Stimulated activated CD4-positive, alpha-beta T cell treated with anti-CD3 and anti-CD28 coated beads, TNF-alpha, amount 100 ng/mL, for 48 hours (primary cell): ENCODE measurements at regions not wholly inside any gene's neighbourhood (a gene's known extent, or its start where the extent isn't known, plus 50 kb on each side); places are given as distances from the start of the nearest gene placed in this dataset.
"Not testable (repeated sequence)": the region's sequence is repeated elsewhere in the genome, so short reads cannot be mapped to it uniquely, and the experiment has no call there.

Experiments used
- DNase-seq, 3 donors: peaks; one replicate each; pipeline ENCODE4 v3.0.0-alpha.2; 2020; ENCODE audit warnings: low read depth in 3 of 3

DNA sequence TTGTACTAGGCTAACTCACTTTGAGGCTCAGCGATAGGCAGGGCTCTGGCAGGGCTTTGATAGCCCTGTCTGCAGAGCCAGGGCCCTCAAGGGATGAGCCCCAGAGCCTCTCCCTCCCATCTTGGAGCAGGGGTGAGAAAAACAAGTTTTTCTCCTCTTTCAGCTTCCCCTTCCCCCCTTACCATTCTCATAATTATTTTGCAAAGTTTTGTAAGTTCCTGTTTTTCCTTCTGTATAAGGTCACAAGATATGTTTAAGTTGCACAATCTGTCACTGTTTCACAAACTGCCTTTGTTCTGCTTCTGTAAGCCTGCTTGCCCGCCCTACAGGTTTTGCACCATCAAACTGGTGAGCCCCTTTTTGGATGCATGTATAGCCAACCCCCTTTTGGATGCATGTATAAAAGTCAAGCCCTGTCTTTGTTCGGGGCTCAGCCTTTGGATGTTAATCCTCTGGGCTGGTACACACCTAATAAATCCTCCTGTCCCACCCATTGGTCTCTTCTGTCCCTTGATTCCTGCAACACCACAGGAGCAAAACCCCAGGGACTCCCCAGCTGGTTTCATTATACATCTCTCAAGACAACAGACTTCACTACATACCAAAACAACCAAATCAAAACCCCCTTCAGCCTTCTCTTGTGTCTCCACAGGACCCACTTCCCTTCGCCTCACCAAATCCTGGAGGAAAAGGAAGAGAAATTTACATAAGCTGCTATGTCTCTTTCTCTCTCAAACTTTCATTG lies 52.5 kb upstream of the RESF1 start:
- DNase-seq: no peak

DNA sequence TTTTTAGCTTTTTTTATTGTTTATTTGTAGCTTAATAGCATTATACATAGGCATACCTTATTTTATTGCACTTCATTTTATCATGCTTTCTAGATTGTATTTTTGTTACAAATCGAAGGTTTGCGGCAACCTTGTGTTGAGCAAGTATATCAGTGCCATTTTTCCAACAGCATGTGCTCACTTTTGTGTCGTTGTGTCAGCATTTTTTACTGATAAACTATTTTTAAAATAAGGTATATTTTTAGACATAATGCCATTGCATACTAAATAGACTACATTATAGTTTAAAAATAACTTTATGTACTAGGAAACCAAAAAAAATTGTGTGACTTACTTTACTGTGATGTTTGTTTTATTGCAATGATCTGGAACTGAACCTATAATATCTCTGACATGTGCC lies 56.2 kb upstream of the RESF1 start:
- no peak for DNase-seq

DNA sequence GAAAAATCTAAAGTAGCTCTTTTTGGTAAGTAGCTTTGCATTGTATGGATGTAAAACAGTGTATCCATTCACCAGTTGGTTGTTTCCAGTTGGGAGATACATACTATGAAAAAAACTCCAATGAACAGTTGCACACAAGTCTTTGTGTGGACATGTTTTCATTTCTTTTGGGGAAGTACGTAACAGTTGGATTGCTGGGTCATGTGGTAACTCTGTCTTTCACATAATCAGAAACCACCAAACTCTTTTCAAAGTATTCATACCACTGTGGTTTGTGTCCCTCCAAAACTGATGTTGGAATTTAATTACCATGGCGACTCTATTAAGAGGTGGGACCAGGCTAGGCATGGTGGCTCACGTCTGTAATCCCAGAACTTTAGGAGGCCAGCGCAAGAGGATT lies 58.9 kb upstream of the RESF1 start:
- DNase-seq: no peak

DNA sequence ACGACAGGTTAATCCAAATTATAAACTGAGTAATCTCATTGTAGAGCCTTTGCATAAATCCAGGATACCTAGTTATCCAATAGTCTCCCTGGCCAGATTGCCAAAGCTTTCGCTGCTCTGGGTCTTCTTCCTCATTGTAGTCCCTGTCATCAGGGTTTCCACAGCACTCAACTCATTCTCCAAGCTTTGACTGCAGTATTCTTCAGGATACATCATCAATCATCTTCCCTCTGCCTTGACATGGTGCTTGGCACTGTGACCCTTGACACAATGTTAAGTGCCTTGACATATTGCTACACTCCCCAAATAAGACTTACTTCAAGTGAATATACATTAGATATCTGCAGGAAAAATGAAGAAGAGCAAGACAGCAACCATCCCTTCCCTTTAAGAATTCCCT lies 60.1 kb upstream of the RESF1 start:
- DNase-seq: no peak

DNA sequence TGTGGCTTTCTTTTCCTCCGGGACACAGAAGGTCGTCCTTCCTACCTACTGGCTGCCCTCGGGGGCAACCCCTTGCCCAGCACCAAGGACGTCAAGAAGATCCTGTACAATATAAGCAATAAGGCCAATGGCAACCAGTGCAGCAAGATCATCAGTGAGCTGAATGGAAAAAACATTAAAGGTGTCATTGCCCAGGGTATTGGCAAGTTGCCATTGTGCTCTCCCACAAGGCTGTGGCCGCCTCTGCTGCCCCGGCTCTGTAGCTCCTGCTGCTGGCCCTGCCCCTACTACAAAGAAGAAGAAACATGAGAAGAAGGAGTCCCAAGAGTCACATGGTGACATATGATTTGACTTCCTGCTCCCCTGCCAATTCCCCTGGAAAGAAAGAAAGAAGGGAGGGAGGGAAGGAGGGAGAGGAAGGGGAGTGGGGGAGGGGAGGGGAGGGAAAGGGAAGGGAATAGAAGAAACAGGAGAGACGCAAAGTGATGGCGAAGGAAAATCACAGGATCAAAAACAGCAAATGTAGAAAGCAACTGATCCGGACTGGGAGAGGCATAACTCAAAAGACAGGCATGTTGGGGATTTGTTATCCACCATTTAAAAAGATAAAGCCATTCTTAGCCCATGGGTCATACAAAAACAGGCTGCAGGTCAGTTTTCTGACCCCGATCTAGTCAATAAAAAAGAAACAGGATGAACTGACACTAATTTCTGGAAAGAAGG lies 61.3 kb upstream of the RESF1 start:
- DNase-seq: no peak

DNA sequence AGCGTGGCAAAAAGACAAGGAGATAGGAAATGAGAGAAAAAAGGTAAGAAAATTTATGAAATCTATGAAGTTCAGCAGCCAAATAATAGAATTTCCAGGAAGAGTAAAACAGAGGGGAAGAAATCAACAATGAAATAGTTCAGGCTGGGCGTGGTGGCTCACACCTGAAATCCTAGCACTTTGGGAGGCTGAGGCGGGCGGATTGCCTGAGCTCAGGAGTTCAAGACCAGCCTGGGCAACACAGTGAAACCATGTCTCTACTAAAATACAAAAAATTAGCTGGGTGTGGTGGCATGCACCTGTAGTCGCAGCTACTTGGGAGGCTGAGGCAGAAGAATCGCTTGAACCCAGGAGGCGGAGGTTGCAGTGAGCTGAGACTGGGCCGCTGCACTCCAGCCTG lies 62.1 kb upstream of the RESF1 start:
- not testable (repeated sequence) for DNase-seq

DNA sequence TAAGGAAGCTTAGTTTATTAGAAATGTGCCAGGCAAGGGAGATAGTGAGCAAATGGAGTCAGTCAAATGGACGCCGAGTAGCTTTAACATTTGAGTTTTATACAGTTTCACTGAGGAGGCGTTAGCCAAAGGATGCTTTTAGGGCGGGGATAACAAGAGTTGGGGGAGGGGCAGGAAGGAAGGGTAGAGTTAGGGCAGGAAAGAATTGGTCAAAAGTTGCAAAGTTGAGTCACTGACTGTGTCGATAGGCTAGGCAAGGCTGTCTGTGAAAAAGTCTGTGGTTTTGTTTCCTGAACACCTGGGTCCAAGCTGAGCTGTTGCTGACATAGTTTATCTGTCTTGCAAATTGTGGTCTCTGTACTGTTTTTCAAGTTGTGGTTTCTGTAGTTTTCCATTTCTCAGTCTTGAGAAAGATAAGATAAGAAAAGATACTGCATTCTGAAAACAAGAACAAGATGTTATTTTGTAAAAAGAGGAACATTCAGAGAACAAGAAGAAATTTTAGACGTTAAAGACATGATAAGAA lies 62.6 kb upstream of the RESF1 start:
- peak; percentile 72 to 89 (median 80) for DNase-seq

DNA sequence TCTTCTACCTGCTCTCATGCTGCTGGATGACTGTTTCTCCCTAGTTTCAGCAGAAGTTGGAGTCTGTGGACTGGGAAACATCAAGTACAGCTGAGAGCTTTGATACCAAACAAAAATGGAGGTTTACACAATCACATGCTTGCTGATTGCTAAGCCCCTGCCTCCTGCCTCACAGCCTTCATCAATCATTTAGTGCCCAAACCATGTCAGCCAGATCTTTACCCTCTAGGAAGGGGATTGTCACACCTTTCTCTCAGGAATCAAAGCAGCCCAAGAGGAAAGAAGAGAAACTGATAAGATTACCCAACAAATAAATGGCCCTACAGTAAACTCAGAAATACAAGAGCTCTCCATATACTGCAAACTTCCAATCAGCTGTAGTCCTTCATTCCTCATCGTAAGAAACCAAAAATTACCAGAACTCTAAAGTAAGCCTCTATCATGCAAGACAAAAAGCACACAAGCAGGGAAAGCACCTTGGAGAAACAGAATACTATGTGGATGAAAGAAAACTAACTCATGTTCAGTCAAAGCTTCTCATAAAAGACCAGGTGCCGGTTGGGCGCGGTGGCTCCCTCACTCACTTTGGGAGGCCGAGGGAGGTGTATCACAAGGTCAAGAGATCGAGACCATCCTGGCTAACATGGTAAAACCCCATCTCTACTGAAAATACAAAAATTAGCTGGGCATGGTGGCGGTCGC lies 63.6 kb upstream of the RESF1 start:
- no peak for DNase-seq

DNA sequence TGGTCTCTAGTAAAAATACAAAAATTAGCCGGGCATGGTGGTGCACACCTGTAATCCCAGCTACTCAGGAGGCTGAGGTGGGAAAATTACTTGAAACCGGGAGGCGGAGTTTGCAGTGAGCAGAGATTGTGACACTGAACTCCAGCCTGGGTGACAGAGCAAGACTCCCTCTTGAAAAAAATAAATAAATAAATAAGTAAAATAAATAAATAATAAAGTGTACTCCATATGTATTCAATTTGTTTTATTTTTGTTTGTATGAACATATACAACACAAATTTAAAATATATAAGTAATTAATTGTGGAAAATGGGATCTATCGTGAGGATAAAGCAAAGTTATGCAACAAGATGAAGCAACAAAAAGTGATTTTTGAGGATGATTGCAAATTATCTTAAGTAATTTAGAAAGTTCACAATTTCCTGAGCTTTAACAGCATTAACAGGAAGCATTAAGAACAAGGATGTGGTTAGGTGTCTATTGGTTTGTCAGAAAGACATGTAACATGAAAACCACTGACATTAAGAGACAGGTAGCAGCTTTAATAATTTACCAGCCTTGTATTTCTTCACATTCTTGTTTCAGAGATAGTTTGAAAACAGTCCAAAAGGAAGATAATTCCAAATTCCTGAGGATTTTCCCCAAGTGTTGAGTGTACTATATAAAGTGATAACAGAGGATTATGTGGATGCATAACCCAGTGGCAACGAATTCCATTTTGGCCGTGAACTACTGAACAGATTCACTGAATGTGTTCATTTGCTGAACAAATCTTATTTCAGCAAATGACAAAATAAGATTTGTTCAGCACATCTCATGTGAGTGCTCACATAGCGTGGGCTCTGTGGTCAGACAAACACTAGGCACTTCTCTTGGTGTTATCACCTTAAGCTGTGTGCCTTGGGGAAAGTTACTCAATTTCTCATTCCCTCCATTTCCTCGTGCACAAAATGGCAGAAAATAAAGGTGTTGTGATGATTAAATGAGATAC lies 68.6 kb upstream of the RESF1 start:
- DNase-seq: no peak

DNA sequence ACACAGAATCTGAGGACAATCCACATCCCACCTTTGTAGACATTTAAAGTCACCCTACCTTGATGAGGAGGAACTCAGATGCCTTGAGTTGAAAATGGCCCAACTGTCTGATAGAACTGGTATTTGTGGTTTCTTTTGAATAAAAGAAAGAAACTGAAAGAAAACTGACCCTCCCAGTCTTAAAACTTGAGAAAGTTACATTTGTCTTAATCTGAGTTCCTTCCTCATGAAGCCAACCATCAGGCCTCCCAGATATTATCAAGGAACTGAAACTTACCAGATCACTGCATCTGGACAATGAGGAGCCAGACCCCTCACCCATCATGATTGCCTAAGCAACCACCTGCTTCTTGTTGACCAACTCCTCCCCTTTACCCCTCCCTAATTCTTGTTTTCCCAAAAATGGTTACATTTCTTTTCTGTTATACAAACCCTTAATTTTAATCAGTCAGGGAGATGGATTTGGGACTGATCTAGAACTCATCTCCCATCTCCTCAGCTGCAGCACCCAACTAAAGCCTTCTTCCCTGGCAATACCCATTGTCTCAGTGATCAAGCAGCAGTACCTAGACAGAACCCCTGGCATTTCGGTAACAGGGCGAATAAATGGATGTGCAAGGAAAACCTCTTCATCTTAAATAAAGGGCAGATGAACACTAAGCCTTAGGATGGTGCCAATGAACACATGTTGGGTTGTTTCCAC lies 72.0 kb upstream of the RESF1 start:
- no peak for DNase-seq

DNA sequence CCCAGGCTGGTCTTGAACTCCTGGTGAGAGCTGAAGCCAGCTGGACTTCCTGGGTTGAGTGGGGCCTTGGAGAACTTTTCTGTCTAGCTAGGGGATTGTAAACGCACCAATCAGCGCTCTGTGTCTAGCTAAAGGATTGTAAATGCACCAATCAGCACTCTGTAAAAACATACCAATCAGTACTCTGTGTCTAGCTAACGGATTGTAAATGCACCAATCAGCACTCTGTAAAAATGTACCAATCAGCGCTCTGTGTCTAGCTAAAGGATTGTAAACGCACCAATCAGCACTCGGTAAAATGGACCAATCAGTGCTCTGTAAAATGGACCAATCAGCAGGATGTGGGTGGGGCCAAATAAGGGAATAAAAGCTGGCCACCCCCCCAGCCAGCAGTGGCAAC lies 76.5 kb upstream of the RESF1 start:
- DNase-seq: not testable (repeated sequence)

DNA sequence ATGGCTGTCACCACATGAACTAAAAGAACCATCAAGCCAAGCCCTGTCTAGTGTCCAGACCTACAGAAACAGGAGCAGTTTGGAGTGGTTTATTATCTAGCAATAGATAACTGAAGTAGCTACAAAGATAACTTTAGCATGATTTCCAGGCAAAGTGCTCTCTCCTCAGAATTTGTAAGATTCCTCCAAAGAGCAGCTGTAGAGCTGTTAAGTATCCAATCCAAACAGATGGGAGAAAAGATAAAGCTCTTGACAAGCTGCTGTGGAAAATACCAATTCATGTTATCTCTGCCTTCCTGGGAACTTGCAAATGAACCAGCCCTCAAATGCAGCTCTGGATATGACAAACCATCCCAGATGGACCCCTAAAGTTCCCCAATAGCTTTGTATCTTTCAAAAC lies 78.9 kb upstream of the RESF1 start:
- DNase-seq: no peak

DNA sequence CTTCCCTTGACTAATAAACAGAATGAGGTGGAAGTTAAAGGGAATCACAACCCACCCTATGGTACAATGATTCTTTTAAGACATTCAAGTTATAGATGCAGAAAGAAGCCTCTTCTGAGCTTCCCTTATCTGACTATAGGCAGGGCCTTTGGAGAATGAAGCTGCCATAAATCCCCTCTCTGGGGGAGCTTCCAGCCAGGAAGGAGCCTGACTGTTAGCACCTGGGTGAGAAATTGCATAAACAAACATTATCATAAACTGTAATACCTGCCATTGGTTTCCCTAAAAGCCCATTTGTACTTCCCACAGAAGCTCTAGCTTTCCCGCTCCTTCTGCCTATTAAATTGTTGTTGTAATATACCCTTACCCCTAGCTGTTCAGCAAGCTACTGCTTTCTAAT lies 81.3 kb upstream of the RESF1 start:
- no peak for DNase-seq

DNA sequence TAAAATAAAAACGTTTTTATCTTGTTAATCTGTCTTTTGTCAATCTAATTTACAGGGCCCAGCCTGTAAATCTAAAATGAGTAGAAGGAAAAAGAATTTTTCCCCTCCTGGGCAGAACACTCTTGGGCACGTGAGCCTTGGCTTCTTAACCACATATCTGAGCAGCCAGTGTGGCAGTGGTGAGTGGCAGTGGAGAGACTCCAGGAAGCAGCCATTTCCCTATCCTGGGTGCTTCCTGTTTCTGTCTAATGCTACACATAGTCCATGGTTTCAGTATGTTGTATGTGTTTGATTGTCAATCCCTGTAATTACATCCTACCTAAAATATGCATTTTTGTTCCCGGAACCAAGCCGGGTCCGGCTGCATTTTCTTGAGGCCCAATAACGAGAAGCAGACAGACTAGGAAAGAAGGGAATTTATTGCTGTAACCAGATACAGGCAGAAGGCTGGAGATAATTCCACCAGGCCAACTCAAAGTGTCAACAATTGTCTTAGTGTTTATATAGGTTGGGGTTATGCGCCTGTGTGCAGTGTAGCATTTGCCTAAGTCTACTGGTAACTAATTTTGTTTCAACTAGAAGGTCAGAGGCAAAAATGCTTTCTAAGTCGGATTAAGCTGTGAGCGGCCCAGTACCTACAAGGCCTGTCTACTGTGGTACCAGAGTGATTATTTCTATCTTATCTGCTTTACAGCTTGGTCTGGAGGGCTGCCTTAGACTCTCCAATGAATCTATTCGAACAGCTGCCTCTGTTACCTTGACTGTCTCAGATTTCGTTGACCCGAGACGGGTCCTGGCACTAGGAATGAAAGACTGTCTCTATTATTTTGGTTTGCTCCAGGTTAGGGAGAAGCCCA lies 82.4 kb upstream of the RESF1 start:
- no peak for DNase-seq

DNA sequence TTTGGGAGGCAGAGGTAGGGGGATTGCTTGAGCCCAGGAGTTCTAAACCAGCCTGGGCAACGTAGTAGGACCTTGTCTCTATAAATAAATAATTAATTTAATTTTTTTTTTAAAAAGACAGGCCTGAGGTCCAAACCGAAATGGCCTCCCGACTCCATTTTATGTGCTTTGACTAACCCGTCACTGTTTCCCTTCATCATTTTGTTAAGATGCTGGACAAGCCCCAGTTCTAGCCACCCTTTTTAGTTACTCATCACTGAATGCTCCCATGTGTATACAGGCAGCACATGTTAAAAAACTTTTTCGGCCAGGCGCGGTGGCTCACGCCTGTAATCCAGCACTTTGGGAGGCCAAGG lies 83.6 kb upstream of the RESF1 start:
- no peak for DNase-seq

DNA sequence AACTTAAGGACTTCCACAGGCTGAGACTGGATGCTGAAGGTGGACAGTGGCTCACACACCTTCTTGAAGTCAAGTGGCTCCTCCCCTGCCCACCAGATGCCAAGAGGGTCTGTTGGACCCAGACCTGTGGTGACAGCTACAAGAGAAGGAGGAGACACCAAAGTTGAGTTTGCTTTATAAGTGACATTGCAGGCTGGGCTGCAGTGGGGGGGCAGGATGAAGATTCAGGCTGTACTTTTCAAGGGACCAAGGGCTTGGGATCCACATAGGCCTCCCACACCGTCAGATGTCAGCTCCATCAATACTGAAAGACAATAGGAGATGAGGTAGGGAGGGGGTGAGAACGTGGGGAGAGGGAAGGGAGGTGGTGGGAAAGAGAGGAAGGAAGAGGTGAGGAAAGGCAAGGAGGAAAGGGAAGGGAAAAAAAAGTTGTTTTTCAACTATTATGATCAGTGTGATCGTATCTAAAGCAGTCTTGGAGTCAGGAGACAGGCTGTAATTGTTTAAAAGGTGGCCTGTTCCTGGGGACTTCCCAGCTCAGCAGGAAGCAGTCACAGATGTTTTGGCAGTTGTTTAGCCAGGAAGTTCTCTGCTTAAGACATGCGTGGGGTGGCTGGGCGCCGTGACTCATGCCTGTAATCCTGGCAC lies 84.1 kb upstream of the RESF1 start:
- peak; percentile 36 to 59 (median 49) for DNase-seq

DNA sequence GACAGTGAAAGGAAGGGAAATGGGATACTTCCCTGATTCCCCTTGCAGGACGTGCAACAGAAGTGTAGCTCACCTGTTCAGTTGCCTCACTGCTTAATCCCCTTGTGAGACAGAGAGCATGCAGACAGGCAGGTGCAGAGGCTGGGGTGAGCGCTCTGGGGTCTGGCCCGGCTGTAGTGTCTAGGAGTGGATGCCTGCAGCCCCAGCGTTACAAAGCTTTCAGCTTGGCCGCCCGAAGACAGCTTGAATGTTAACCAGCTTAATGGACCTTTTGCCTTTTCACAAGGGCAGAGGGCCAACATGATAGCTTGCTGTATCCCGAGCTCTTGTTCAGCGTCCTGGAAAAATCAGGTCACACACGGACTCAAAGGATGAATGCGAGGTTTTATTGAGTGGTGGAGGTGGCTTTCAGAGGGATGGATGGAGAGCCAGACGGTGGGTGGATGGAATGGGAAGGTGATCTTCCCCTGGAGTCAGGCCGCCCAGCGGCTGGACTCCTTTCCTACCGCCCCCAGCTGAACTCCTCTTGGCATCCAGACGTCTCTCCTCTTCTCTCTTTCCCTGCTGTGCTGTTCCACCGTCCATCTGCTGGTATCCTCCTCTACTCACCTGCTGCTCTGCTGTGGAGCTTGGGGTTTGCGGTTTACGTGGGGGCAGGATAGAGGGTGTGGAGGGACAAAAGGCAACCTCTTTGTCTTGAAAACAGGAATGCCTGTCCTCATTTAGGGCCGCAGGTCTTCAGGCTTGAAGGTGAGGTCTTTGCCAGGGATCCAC lies 86.2 kb upstream of the RESF1 start:
- DNase-seq: no peak

DNA sequence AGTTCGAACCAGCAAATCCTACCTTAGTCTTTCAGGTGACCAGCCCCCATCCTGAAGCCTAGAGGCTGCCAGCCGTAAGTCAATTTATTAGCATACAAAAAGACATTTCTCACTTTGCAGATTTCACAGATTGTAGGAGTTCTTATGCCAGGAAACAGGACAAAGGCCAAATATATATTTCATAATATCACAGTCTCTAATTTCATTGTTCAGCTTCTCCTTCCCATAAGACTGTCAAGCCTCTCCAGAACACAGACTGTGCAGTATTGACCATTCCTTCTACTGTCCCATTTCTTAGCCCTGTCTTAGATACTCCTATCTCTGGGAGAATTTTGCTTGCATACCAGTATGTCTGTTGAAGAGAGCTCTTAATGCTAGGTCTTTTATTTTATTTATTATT lies 89.2 kb upstream of the RESF1 start:
- DNase-seq: no peak

DNA sequence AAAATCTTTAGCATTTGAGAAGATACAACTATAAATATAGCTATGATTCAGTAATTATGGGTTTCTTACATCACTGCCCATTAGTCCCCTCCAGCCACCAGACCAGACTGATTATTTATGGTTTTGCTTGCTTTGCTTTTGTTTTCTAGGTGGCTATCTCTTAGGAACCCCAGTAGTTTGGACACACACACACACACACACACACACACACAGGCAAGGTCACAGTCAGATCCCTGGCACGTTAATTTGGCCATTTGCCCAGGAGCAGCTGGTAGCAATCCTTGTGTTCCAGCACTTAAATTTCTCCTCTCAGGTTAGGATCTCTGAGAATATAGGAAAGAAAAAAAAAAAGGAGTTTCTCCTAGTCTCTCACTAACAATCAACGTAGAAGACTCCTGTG lies 90.2 kb upstream of the RESF1 start:
- DNase-seq: no peak
